AG04450 (cell line): ENCODE measurements at regions not wholly inside any gene's neighbourhood (a gene's known extent, or its start where the extent isn't known, plus 50 kb on each side); places are given as distances from the start of the nearest gene placed in this dataset.

Source experiments
- CTCF ChIA-PET: fragments of 300-600, 350-600 bp; formaldehyde crosslinking; extraction: SDS; loops from one replicate; lab custom pipeline; 2022; ENCODE audit warnings: antibody characterized with exemption, inconsistent platforms; lab: Charles Lee
- POLR2A ChIA-PET: fragments of 350-600 bp; formaldehyde crosslinking; extraction: SDS; loops from one replicate; lab custom pipeline; 2021; ENCODE audit warnings: antibody characterized with exemption, inconsistent platforms; lab: Yijun Ruan, JAX
- DNase-seq: peaks from one replicate; pipeline ENCODE4 v3.0.0-alpha.2; 2011; ENCODE audit warnings: low read depth, low spot score
- H3K27ac ChIP-seq: one replicate; pipeline ENCODE4 v1.5.1; 2012; ENCODE audit warnings: low read depth, low read length, control low read depth
- H3K27me3 ChIP-seq: one replicate; pipeline ENCODE4 v1.6.0; 2012; ENCODE audit warnings: low read length; ENCODE audit not compliant: control insufficient read depth, insufficient read depth
- H3K4me3 ChIP-seq: 2 replicates; pipeline ENCODE4 v1.5.1; 2011; ENCODE audit warnings: mild to moderate bottlenecking, low read depth, low read length, control low read depth
- H3K9me3 ChIP-seq: 2 replicates; pipeline ENCODE4 v1.5.1; 2012; ENCODE audit warnings: low read length; ENCODE audit not compliant: control insufficient read depth, insufficient read depth
- CTCF ChIP-seq: IDR thresholded peaks from 2 replicates; pipeline ENCODE4 v1.5.1; 2011; ENCODE audit warnings: low read depth, low read length, control low read depth, inconsistent platforms

GRCh38 chr2:9139491-9140443 is 66.8 kb upstream of the ASAP2 start:
- Histone ChIP-seq H3K27me3 (no peaks in the 10 kb centered on the region), H3K9me3 (no peaks in the 10 kb centered on the region), H3K27ac (no peak overlapping the region), H3K4me3 (no peak overlapping the region)
- CTCF ChIA-PET, result interaction anchor here (0.5 to 5.8 kb wide), 21 partner anchors 26 to 340 kb away, joined by 3 to 61 read pairs (median 4); no protein-coding TSS in a partner anchor
- DNase-seq, result no peak
- POLR2A ChIA-PET, result interaction anchor here (1.0 kb wide), 1 partner anchor 44 kb away, joined by 3 read pairs; no protein-coding TSS in a partner anchor
- peak; percentile 90 for TF ChIP-seq CTCF

DNA sequence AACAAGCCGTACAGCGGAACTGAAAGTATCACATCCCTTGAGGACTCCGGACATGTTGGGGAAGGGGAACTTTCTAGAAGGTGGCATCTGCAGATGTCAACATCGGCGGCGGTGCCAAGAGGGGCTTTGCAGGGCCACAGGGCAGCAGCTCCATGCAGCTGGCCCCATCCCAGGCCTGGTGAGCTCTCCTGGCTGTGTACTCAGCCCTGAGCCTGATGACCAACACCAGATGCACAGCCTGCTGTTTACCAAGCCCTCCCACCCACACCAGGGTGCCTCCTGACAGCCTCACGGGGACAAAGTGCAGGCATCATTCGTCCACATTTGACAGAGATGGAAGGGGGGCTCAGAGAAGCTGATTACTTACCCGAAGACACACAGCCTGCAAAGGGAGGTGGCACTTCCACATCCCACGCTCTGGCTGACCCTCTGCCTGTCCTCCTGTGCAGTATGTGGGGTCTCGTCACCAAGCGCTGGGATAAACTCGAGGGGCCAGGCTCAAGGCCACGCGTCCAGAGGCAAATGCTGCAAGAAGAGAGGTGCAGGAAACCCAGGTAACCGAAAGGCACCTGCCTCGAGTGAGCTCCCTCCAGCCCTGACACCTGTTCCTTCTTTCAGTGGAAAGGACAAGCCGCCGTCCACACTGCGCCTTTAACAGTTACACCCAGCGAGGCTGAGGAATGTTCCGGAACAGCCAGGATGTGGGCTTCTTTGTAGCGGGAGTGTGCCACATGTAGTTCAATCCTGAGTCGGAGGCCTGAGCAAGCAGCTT is 69.0 kb upstream of the ASAP2 start:
- CTCF ChIA-PET, result interaction anchor here (0.7 to 5.8 kb wide), 5 partner anchors 180 to 333 kb away, joined by 3 to 61 read pairs (median 7); no protein-coding TSS in a partner anchor

DNA sequence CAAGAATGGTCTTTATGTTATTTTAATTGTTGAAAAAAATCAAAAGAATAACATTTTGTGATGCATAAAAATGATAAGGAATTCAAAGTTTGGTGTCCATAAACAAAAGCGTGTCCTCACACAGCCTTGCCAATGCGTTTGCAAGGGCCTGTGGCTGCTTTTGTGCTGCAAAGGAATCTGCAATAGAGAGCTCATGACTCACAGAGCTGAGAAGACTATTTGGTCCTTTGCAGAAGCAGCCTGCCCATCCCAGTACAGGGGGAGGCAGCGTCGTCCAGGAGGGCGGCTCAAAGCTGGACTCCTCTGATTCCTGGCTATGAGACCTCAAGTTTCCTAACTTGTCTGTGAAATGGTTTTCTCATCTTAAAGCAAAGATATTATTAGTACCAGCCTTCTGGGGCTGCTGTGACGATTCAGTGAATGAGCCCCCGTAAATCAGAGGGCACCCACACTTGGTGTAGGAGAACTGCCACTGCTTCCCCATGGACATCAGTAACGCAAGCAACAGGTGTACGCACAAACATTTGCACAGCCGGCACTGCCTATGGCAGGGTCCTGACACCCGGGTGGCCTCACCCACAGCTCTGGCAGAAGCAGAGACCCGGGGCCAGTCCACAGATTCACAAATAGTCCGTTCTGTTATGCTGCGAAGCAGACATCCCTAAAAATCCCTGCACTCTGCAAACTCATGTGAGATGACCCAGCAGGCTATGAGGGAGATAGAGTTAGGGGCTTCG is 70.6 kb upstream of the ASAP2 start:
- H3K9me3 ChIP-seq, result peaks cover 7% of the 10 kb centered on the region; the same call in 1 of the 2 replicates
- H3K4me3 ChIP-seq, result no peak overlapping the region
- DNase-seq, result peak; percentile 60
- CTCF ChIA-PET, result interaction anchor here (1.1 kb wide), 1 partner anchor 263 kb away, joined by 7 read pairs; no protein-coding TSS in a partner anchor
- H3K27ac ChIP-seq, result no peak overlapping the region
- no peak for TF ChIP-seq CTCF
- POLR2A ChIA-PET, result no interaction called here
- no peaks in the 10 kb centered on the region for H3K27me3 ChIP-seq

More for the DNA sequence above, 69.0 kb upstream of the ASAP2 start:
- H3K27ac ChIP-seq, result no peak overlapping the region
- no peak for TF ChIP-seq CTCF
- DNase-seq, result no peak
- no peaks in the 10 kb centered on the region for H3K27me3 ChIP-seq
- H3K9me3 ChIP-seq, result peaks cover 7% of the 10 kb centered on the region; the same call in 1 of the 2 replicates
- POLR2A ChIA-PET, result interaction anchor here (0.7 kb wide), 3 partner anchors 75 to 198 kb away, joined by 3 to 5 read pairs (median 4); no protein-coding TSS in a partner anchor
- no peak overlapping the region for H3K4me3 ChIP-seq

GRCh38 chr2:9127316-9127715 is 79.3 kb upstream of the ASAP2 start:
- no peak overlapping the region for H3K4me3 ChIP-seq
- no peak for DNase-seq
- peaks cover 13% of the 10 kb centered on the region for H3K9me3 ChIP-seq
- ChIA-PET POLR2A (no interaction called here), CTCF (no interaction called here)
- TF ChIP-seq CTCF, result no peak
- H3K27me3 ChIP-seq, result no peaks in the 10 kb centered on the region
- no peak overlapping the region for H3K27ac ChIP-seq
